ENCODE measurements at regions not wholly inside any gene's neighbourhood (a gene's known extent, or its start where the extent isn't known, plus 50 kb on each side); places are given as distances from the start of the nearest gene placed in this dataset.
A peak's percentile ranks its signal among the peaks of the same experiment; 100 is the strongest.

- no peak for DNase-seq (ENCODE audit: low spot score)
These were observed 159.7 kb upstream of the SLC1A4 start for GRCh38 chr2:64829525-64829924.

GRCh38 chr2:64831134-64831976, 157.8 kb upstream of the SLC1A4 start:
- DNase-seq (ENCODE audit: low spot score), result peak; percentile 100

GRCh38 chr2:64831977-64832328, 157.2 kb upstream of the SLC1A4 start:
- DNase-seq (ENCODE audit: low spot score), result no peak

- DNase-seq (ENCODE audit: low spot score), result no peak
These were observed 156.3 kb upstream of the SLC1A4 start for GRCh38 chr2:64832936-64833335.

GRCh38 chr2:64836566-64836965, 152.6 kb upstream of the SLC1A4 start:
- no peak for DNase-seq (ENCODE audit: low spot score)

- peak; percentile 59 for DNase-seq (ENCODE audit: low spot score)
These were observed 152.0 kb upstream of the SLC1A4 start for GRCh38 chr2:64837116-64837731.

- DNase-seq (ENCODE audit: low spot score), result peak; percentile 95
These were observed 151.1 kb upstream of the SLC1A4 start for GRCh38 chr2:64837925-64838641.

GRCh38 chr2:64838817-64839216, 150.4 kb upstream of the SLC1A4 start:
- DNase-seq (ENCODE audit: low spot score), result peak; percentile 99

GRCh38 chr2:64839844-64840243, 149.4 kb upstream of the SLC1A4 start:
- DNase-seq (ENCODE audit: low spot score), result peak; percentile 80

GRCh38 chr2:64840426-64840881, 148.7 kb upstream of the SLC1A4 start:
- DNase-seq (ENCODE audit: low spot score), result no peak

GRCh38 chr2:64841461-64841860, 147.7 kb upstream of the SLC1A4 start:
- no peak for DNase-seq (ENCODE audit: low spot score)

- DNase-seq (ENCODE audit: low spot score), result no peak
These were observed 147.2 kb upstream of the SLC1A4 start for GRCh38 chr2:64842030-64842429.

GRCh38 chr2:64844087-64844486, 145.1 kb upstream of the SLC1A4 start:
- DNase-seq (ENCODE audit: low spot score), result no peak

- DNase-seq (ENCODE audit: low spot score), result no peak
These were observed 143.8 kb upstream of the SLC1A4 start for GRCh38 chr2:64845273-64845905.

GRCh38 chr2:64846177-64846576, 143.0 kb upstream of the SLC1A4 start:
- no peak for DNase-seq (ENCODE audit: low spot score)

- DNase-seq (ENCODE audit: low spot score), result no peak
These were observed 141.3 kb upstream of the SLC1A4 start for GRCh38 chr2:64847930-64848329.

- no peak for DNase-seq (ENCODE audit: low spot score)
These were observed 140.8 kb upstream of the SLC1A4 start for GRCh38 chr2:64848363-64848762.

- DNase-seq (ENCODE audit: low spot score), result no peak
These were observed 140.3 kb upstream of the SLC1A4 start for GRCh38 chr2:64848945-64849344.

GRCh38 chr2:64850642-64851041, 138.6 kb upstream of the SLC1A4 start:
- DNase-seq (ENCODE audit: low spot score), result no peak

GRCh38 chr2:64852771-64853241, 136.4 kb upstream of the SLC1A4 start:
- no peak for DNase-seq (ENCODE audit: low spot score)

- DNase-seq (ENCODE audit: low spot score), result no peak
These were observed 135.9 kb upstream of the SLC1A4 start for GRCh38 chr2:64853306-64853705.

GRCh38 chr2:64853894-64854293, 135.3 kb upstream of the SLC1A4 start:
- DNase-seq (ENCODE audit: low spot score), result peak; percentile 48
